HG03469 (cell line): ENCODE measurements at regions not wholly inside any gene's neighbourhood (a gene's known extent, or its start where the extent isn't known, plus 50 kb on each side); places are given as distances from the start of the nearest gene placed in this dataset.
"Not testable (repeated sequence)": the region's sequence is repeated elsewhere in the genome, so short reads cannot be mapped to it uniquely, and the experiment has no call there.

Experiments
- ATAC-seq: cut with Tn5 transposase; IDR thresholded peaks from one replicate; pipeline ENCODE4 v1.9.1; 2021; ENCODE audit warnings: mild to moderate bottlenecking, moderate library complexity, moderate number of reproducible peaks; ENCODE audit not compliant: unreplicated experiment

GRCh38 chr15:62868507-62868906 lies 174.0 kb upstream of the TPM1 start:
- no peak for ATAC-seq

GRCh38 chr15:62869116-62869515 lies 173.4 kb upstream of the TPM1 start:
- ATAC-seq: no peak

- ATAC-seq: no peak
These were observed 172.3 kb upstream of the TPM1 start for GRCh38 chr15:62870216-62870615.

GRCh38 chr15:62870701-62871100 lies 171.8 kb upstream of the TPM1 start:
- not testable (repeated sequence) for ATAC-seq

GRCh38 chr15:62873203-62873602 lies 169.3 kb upstream of the TPM1 start:
- no peak for ATAC-seq

- ATAC-seq: no peak
These were observed 168.5 kb upstream of the TPM1 start for GRCh38 chr15:62874064-62874463.

- no peak for ATAC-seq
These were observed 167.5 kb upstream of the TPM1 start for GRCh38 chr15:62874959-62875625.

- ATAC-seq: no peak
These were observed 166.9 kb upstream of the TPM1 start for GRCh38 chr15:62875626-62876021.

GRCh38 chr15:62877276-62877857 lies 165.2 kb upstream of the TPM1 start:
- no peak for ATAC-seq

GRCh38 chr15:62878070-62878469 lies 164.5 kb upstream of the TPM1 start:
- ATAC-seq: no peak

- ATAC-seq: no peak
These were observed 162.8 kb upstream of the TPM1 start for GRCh38 chr15:62879770-62880169.

- no peak for ATAC-seq
These were observed 162.3 kb upstream of the TPM1 start for GRCh38 chr15:62880278-62880677.

GRCh38 chr15:62881056-62881455 lies 161.5 kb upstream of the TPM1 start:
- ATAC-seq: no peak

- no peak for ATAC-seq
These were observed 158.5 kb upstream of the TPM1 start for GRCh38 chr15:62883938-62884479.

GRCh38 chr15:62886431-62887071 lies 156.0 kb upstream of the TPM1 start:
- no peak for ATAC-seq

GRCh38 chr15:62887113-62887570 lies 155.4 kb upstream of the TPM1 start:
- ATAC-seq: no peak

GRCh38 chr15:62888623-62889022 lies 153.9 kb upstream of the TPM1 start:
- ATAC-seq: no peak

- no peak for ATAC-seq
These were observed 153.3 kb upstream of the TPM1 start for GRCh38 chr15:62889141-62889661.

- ATAC-seq: no peak
These were observed 152.6 kb upstream of the TPM1 start for GRCh38 chr15:62889734-62890505.

GRCh38 chr15:62894322-62895085 lies 148.0 kb upstream of the TPM1 start:
- ATAC-seq: no peak
